ENCODE measurements at regions not wholly inside any gene's neighbourhood (a gene's known extent, or its start where the extent isn't known, plus 50 kb on each side); places are given as distances from the start of the nearest gene placed in this dataset.

DNA sequence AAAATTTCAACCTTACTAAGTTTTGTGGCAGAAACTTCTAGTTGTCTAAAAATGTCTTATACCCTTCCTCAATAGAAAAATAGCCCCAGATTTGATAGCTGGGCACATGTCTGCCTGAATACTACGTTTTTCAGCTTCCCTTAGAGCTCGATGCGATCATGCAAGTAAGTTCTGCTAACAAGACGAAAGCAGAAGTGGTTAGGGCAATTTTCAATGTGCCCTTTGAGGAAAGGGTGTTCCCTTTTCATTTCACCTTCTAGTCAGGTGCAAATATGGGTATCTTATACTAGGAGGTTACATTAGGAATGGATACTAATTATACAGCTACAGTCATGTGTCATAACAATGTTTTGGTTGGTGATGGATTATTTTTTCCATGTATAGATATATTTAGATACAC lies 1572.1 kb upstream of the LRRTM1 start:
- TF ChIP-seq ZNF274 (IDR thresholded peaks at IDR 0.05; ENCODE audit: insufficient read depth, insufficient read length) (no peak), RAD51 (IDR thresholded peaks at IDR 0.05) (no peak), EP300 (IDR thresholded peaks at IDR 0.05; ENCODE audit: borderline replicate concordance in 1 of 2, control insufficient read depth in 1 of 2, low read depth in 2 of 2, low read length in 2 of 2) (no peak), TAF1 (IDR thresholded peaks at IDR 0.05; ENCODE audit: borderline replicate concordance, low read depth, low read length) (no peak), PAX5 (IDR thresholded peaks at IDR 0.05; ENCODE audit: borderline replicate concordance, low read depth, low read length) (no peak), FOXM1 (IDR thresholded peaks at IDR 0.05; ENCODE audit: low read depth, low read length) (no peak), EZH2 (IDR thresholded peaks at IDR 0.05; ENCODE audit: borderline replicate concordance, control insufficient read depth, low read depth, low read length) (no peak), HDAC2 (IDR thresholded peaks at IDR 0.05) (no peak), POLR2A (IDR thresholded peaks at IDR 0.05; ENCODE audit: low read depth, low read length) (no peak), SMC3 (IDR thresholded peaks at IDR 0.05; ENCODE audit: borderline replicate concordance, low read length) (no peak)
- TF ChIP-seq, protein P1, sequence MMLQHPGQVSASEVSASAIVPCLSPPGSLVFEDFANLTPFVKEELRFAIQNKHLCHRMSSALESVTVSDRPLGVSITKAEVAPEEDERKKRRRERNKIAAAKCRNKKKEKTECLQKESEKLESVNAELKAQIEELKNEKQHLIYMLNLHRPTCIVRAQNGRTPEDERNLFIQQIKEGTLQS (IDR thresholded peaks at IDR 0.05; ENCODE audit: borderline replicate concordance, extremely low read depth, low read depth, low read length), result no peak
- TF ChIP-seq, protein P2, sequence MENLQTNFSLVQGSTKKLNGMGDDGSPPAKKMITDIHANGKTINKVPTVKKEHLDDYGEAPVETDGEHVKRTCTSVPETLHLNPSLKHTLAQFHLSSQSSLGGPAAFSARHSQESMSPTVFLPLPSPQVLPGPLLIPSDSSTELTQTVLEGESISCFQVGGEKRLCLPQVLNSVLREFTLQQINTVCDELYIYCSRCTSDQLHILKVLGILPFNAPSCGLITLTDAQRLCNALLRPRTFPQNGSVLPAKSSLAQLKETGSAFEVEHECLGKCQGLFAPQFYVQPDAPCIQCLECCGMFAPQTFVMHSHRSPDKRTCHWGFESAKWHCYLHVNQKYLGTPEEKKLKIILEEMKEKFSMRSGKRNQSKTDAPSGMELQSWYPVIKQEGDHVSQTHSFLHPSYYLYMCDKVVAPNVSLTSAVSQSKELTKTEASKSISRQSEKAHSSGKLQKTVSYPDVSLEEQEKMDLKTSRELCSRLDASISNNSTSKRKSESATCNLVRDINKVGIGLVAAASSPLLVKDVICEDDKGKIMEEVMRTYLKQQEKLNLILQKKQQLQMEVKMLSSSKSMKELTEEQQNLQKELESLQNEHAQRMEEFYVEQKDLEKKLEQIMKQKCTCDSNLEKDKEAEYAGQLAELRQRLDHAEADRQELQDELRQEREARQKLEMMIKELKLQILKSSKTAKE (IDR thresholded peaks at IDR 0.05; ENCODE audit: low read depth, poor library complexity, severe bottlenecking), result no peak
- TF ChIP-seq, protein P3, sequence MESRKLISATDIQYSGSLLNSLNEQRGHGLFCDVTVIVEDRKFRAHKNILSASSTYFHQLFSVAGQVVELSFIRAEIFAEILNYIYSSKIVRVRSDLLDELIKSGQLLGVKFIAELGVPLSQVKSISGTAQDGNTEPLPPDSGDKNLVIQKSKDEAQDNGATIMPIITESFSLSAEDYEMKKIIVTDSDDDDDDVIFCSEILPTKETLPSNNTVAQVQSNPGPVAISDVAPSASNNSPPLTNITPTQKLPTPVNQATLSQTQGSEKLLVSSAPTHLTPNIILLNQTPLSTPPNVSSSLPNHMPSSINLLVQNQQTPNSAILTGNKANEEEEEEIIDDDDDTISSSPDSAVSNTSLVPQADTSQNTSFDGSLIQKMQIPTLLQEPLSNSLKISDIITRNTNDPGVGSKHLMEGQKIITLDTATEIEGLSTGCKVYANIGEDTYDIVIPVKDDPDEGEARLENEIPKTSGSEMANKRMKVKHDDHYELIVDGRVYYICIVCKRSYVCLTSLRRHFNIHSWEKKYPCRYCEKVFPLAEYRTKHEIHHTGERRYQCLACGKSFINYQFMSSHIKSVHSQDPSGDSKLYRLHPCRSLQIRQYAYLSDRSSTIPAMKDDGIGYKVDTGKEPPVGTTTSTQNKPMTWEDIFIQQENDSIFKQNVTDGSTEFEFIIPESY (IDR thresholded peaks at IDR 0.05), result no peak
- TF ChIP-seq, protein P4, sequence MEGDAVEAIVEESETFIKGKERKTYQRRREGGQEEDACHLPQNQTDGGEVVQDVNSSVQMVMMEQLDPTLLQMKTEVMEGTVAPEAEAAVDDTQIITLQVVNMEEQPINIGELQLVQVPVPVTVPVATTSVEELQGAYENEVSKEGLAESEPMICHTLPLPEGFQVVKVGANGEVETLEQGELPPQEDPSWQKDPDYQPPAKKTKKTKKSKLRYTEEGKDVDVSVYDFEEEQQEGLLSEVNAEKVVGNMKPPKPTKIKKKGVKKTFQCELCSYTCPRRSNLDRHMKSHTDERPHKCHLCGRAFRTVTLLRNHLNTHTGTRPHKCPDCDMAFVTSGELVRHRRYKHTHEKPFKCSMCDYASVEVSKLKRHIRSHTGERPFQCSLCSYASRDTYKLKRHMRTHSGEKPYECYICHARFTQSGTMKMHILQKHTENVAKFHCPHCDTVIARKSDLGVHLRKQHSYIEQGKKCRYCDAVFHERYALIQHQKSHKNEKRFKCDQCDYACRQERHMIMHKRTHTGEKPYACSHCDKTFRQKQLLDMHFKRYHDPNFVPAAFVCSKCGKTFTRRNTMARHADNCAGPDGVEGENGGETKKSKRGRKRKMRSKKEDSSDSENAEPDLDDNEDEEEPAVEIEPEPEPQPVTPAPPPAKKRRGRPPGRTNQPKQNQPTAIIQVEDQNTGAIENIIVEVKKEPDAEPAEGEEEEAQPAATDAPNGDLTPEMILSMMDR (IDR thresholded peaks at IDR 0.05 in 2 of 3, conservative IDR thresholded peaks at IDR 0.05 in 1 of 3; ENCODE audit: control insufficient read depth in 2 of 3, extremely low read depth in 1 of 3, insufficient read depth in 1 of 3, low read depth in 3 of 3, low read length in 3 of 3), result no peak
